NCI-H1048 (cell line): ENCODE measurements at regions not wholly inside any gene's neighbourhood (a gene's known extent, or its start where the extent isn't known, plus 50 kb on each side); places are given as distances from the start of the nearest gene placed in this dataset.

Source experiments
- DNase-seq: peaks from one replicate; lab custom pipeline; 2025; lab: John Stamatoyannopoulos, UW

GRCh38 chr20:17858450-17859001 is 110.1 kb downstream of the SNX5 start:
- no peak for DNase-seq

- DNase-seq: no peak
These were observed 110.8 kb downstream of the SNX5 start for GRCh38 chr20:17857639-17858449.

GRCh38 chr20:17856837-17857605 is 111.6 kb downstream of the SNX5 start:
- no peak for DNase-seq

GRCh38 chr20:17856024-17856564 is 112.5 kb downstream of the SNX5 start:
- peak; percentile 34 for DNase-seq

GRCh38 chr20:17854307-17854903 is 114.2 kb downstream of the SNX5 start:
- DNase-seq: no peak

GRCh38 chr20:17852323-17852722 is 116.3 kb downstream of the SNX5 start:
- DNase-seq: no peak

- no peak for DNase-seq
These were observed 117.9 kb downstream of the SNX5 start for GRCh38 chr20:17850684-17851026.

GRCh38 chr20:17849901-17850683 is 118.5 kb downstream of the SNX5 start:
- no peak for DNase-seq

GRCh38 chr20:17849138-17849900 is 119.3 kb downstream of the SNX5 start:
- DNase-seq: no peak

GRCh38 chr20:17848249-17849048 is 120.1 kb downstream of the SNX5 start:
- no peak for DNase-seq

- no peak for DNase-seq
These were observed 122.7 kb downstream of the SNX5 start for GRCh38 chr20:17845701-17846475.

- no peak for DNase-seq
These were observed 123.9 kb downstream of the SNX5 start for GRCh38 chr20:17844549-17845298.

- no peak for DNase-seq
These were observed 124.5 kb downstream of the SNX5 start for GRCh38 chr20:17844133-17844429.

- no peak for DNase-seq
These were observed 125.1 kb downstream of the SNX5 start for GRCh38 chr20:17843246-17844132.

- no peak for DNase-seq
These were observed 126.8 kb downstream of the SNX5 start for GRCh38 chr20:17841751-17842215.

- DNase-seq: no peak
These were observed 128.2 kb downstream of the SNX5 start for GRCh38 chr20:17840423-17840822.

GRCh38 chr20:17838921-17839320 is 129.7 kb downstream of the SNX5 start:
- DNase-seq: no peak

- no peak for DNase-seq
These were observed 131.4 kb downstream of the SNX5 start for GRCh38 chr20:17837179-17837578.
